ENCODE measurements at regions not wholly inside any gene's neighbourhood (a gene's known extent, or its start where the extent isn't known, plus 50 kb on each side); places are given as distances from the start of the nearest gene placed in this dataset.

DNA sequence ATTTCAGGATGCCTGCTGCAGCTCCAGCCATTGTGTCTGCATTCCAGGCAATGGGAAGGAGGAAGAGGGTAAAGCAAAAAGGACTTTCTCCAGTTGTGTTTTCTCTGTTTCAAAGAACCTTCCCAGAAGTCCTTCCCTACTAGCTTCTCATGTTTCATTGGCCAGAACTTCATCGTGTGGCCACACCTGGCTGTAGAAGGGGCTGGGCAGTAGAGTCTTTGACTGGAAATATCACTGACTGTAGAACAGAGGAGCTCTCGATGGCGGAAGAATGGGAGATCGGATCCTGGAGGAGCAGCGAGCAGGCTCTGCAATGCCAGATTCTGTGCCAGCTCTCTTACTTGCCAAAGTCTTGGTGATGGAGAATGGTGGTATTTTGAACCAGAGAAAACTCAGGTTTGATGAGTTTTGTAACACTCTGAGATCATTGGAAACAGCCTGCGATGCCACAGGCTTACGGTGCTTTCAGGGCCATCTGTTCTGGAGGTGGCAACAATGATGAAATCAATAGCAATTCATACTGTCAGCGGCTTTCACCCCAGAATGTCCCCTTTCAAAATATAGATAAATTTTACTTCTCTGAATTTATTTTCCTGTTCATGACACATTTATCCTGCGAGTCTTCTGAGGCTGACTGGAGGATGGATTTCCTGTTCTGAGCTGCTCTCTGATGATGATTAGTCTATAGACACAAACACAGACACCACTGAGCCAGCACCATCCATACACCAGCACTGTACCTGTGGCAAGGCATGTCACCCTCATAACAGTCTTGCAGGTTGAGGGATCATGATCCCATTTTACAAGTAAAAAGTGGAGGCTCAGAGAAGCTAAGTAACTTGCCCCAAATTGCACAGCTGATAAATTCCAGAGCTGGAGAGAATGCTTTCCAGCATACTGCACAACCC is 204.2 kb downstream of the EMX2 start (continued):
- TF ChIP-seq REST (IDR thresholded peaks at IDR 0.05; ENCODE audit: low read depth): no peak

GRCh38 chr10:117747636-117748035 is 205.1 kb downstream of the EMX2 start:
- H4K20me1 ChIP-seq (ENCODE audit: insufficient read depth): no peaks in the 10 kb centered on the region
- no peak overlapping the region for H3K4me3 ChIP-seq (replicated peaks in 1 of 2; ENCODE audit: low read depth in 1 of 2, low read length in 2 of 2)
- no peak overlapping the region for H3K9ac ChIP-seq (ENCODE audit: low read length)
- CTCF ChIA-PET: no interaction called here
- no TSS peak for BruUV-seq (replicated peaks)
- no peaks in the 10 kb centered on the region for H3K9me3 ChIP-seq (ENCODE audit: control insufficient read depth in 1 of 2, insufficient read depth in 1 of 2, low read depth in 1 of 2, low read length in 2 of 2)
- RAD21 ChIA-PET (ENCODE audit: low non-redundant PET in 1 of 2, low total read pairs in 2 of 2, uncharacterized antibody in 2 of 2, unreplicated experiment in 2 of 2): no interaction called here
- H3K27me3 ChIP-seq (ENCODE audit: insufficient read depth, low read length): peaks cover 17% of the 10 kb centered on the region; the same call in 1 of the 2 replicates
- POLR2A ChIA-PET: no interaction called here
- ATAC-seq: no peak
- no peak overlapping the region for H3K27ac ChIP-seq (ENCODE audit: low read depth, low read length)
- no peak for DNase-seq (ENCODE audit: low read depth, low spot score)
- no peaks in the 10 kb centered on the region for H3K9me2 ChIP-seq (ENCODE audit: insufficient read depth)
- no peak overlapping the region for H2AFZ ChIP-seq (ENCODE audit: low read depth, low read length, poor library complexity, severe bottlenecking)
- H3K4me2 ChIP-seq (ENCODE audit: low read length): no peak overlapping the region
- TF ChIP-seq YY1 (IDR thresholded peaks at IDR 0.05; ENCODE audit: extremely low read depth, insufficient replicate concordance, low read depth, low read length) (no peak), EGR1 (IDR thresholded peaks at IDR 0.05; ENCODE audit: low read depth) (no peak), POLR2A (IDR thresholded peaks at IDR 0.05; ENCODE audit: borderline replicate concordance, extremely low read depth, insufficient read depth, insufficient read length) (no peak), ELF1 (IDR thresholded peaks at IDR 0.05; ENCODE audit: borderline replicate concordance, low read depth) (no peak)
- H3K36me3 ChIP-seq (ENCODE audit: control insufficient read depth in 1 of 2, insufficient read depth in 2 of 2, low read length in 2 of 2): no peaks in the 10 kb centered on the region
- no peaks in the 10 kb centered on the region for H3K79me2 ChIP-seq (ENCODE audit: insufficient read depth, low read length)
- H3K4me1 ChIP-seq (ENCODE audit: control insufficient read depth in 1 of 2, insufficient read depth in 2 of 2, low read length in 2 of 2): no peaks in the 10 kb centered on the region
- intact Hi-C loops (cut with micrococcal nuclease): no loop called here
